IMR-90 (cell line): ENCODE measurements at regions not wholly inside any gene's neighbourhood (a gene's known extent, or its start where the extent isn't known, plus 50 kb on each side); places are given as distances from the start of the nearest gene placed in this dataset.

ENCODE experiments used
- ATAC-seq: fragments of 200-7000 bp; cut with Tn5 transposase; 2 replicates; pipeline ENCODE4 v1.9.1; 2020; ENCODE audit warnings: low read depth, mild to moderate bottlenecking, moderate library complexity
- BruUV-seq: library from RNA; stranded (reverse); fragments of 400-500 nt; replicated peaks from 2 replicates; lab custom pipeline; 2021; lab: Mats Ljungman, UMichigan
- CTCF ChIA-PET: fragments of 300-600 bp; formaldehyde crosslinking; extraction: SDS; loops from one replicate; lab custom pipeline; 2021; ENCODE audit warnings: antibody characterized with exemption; lab: Yijun Ruan, JAX
- POLR2A ChIA-PET: fragments of 300-600 bp; sonication (Branson Sonifier 250); formaldehyde crosslinking; loops from one replicate; lab custom pipeline; 2022; ENCODE audit warnings: antibody characterized with exemption; ENCODE audit not compliant: unreplicated experiment; lab: Charles Lee
- DNase-seq: peaks from one replicate; pipeline ENCODE4 v3.0.0; 2013
- H2AFZ ChIP-seq: replicated peaks from 2 replicates; pipeline ENCODE3; 2013; ENCODE audit warnings: low read length, mild to moderate bottlenecking; ENCODE audit not compliant: poor library complexity
- H2AK5ac ChIP-seq: 2 replicates; pipeline ENCODE4 v1.6.1; 2013; ENCODE audit warnings: low read depth, low read length, inconsistent platforms
- H2AK9ac ChIP-seq: replicated peaks from 2 replicates; pipeline ENCODE3; 2013; ENCODE audit warnings: mild to moderate bottlenecking, low read depth, low read length, moderate library complexity; ENCODE audit not compliant: poor library complexity
- H2BK120ac ChIP-seq: 2 replicates; pipeline ENCODE4 v1.6.1; 2013; ENCODE audit warnings: low read depth, low read length, inconsistent platforms
- H2BK15ac ChIP-seq: 3 replicates; pipeline ENCODE4 v1.6.1; 2013; ENCODE audit warnings: low read depth, low read length, inconsistent platforms
- H2BK20ac ChIP-seq: 2 replicates; pipeline ENCODE4 v1.6.1; 2013; ENCODE audit warnings: low read depth, mild to moderate bottlenecking, inconsistent platforms, low read length, moderate library complexity
- H2BK5ac ChIP-seq: 2 replicates; pipeline ENCODE4 v1.6.1; 2013; ENCODE audit warnings: mild to moderate bottlenecking, low read depth, low read length, inconsistent platforms; ENCODE audit not compliant: poor library complexity, severe bottlenecking
- H3K14ac ChIP-seq: replicated peaks from 2 replicates; pipeline ENCODE4 v1.6.1; 2013; ENCODE audit warnings: low read depth, low read length, inconsistent platforms
- H3K18ac ChIP-seq: 2 replicates; pipeline ENCODE4 v1.6.1; 2013; ENCODE audit warnings: low read depth, low read length, control low read depth
- H3K23ac ChIP-seq: 2 replicates; pipeline ENCODE4 v1.6.1; 2013; ENCODE audit warnings: low read depth, low read length, inconsistent platforms
- H3K27ac ChIP-seq: 2 replicates; pipeline ENCODE4 v1.5.1; 2013; ENCODE audit warnings: mild to moderate bottlenecking, control low read depth, low read length; ENCODE audit not compliant: insufficient read depth
- H3K27me3 ChIP-seq: 2 replicates; pipeline ENCODE4 v1.6.1; 2013; ENCODE audit warnings: low read length; ENCODE audit not compliant: control insufficient read depth, insufficient read depth
- H3K36me3 ChIP-seq: 2 replicates; pipeline ENCODE4 v1.6.1; 2013; ENCODE audit warnings: low read length, mixed read lengths; ENCODE audit not compliant: control insufficient read depth, insufficient read depth
- H3K4ac ChIP-seq: 2 replicates; pipeline ENCODE4 v1.6.1; 2013; ENCODE audit warnings: low read depth, low read length, inconsistent platforms
- H3K4me1 ChIP-seq: 2 replicates; pipeline ENCODE4 v1.6.1; 2013; ENCODE audit warnings: low read length, mixed read lengths; ENCODE audit not compliant: control insufficient read depth, insufficient read depth
- H3K4me2 ChIP-seq: 2 replicates; pipeline ENCODE4 v1.6.1; 2013; ENCODE audit warnings: low read depth, mild to moderate bottlenecking, control low read depth, low read length, moderate library complexity
- H3K4me3 ChIP-seq: 2 replicates; pipeline ENCODE4 v1.5.1; 2013; ENCODE audit warnings: low read depth, mild to moderate bottlenecking, control low read depth, low read length, moderate library complexity; ENCODE audit not compliant: insufficient read depth
- H3K56ac ChIP-seq: 2 replicates; pipeline ENCODE4 v1.6.1; 2013; ENCODE audit warnings: low read length, inconsistent platforms; ENCODE audit not compliant: insufficient read depth; ENCODE audit errors: extremely low read depth
- H3K79me1 ChIP-seq, 2 experiments: 2 replicates each; pipeline ENCODE4 v1.6.1; 2013; ENCODE audit warnings: low read length in 2 of 2, inconsistent platforms in 1 of 2, low read depth in 1 of 2
- H3K9ac ChIP-seq: 2 replicates; pipeline ENCODE4 v1.6.1; 2013; ENCODE audit warnings: low read depth, low read length, control low read depth
- H3K9me1 ChIP-seq: 2 replicates; pipeline ENCODE4 v1.6.1; 2013; ENCODE audit warnings: low read length, inconsistent platforms; ENCODE audit not compliant: insufficient read depth
- H3K9me3 ChIP-seq: 2 replicates; pipeline ENCODE4 v1.6.1; 2013; ENCODE audit warnings: low read length; ENCODE audit not compliant: control insufficient read depth, insufficient read depth
- H4K20me1 ChIP-seq: 2 replicates; pipeline ENCODE4 v1.6.1; 2013; ENCODE audit warnings: low read length, inconsistent platforms; ENCODE audit not compliant: insufficient read depth
- H4K5ac ChIP-seq: 2 replicates; pipeline ENCODE4 v1.6.1; 2013; ENCODE audit warnings: mild to moderate bottlenecking, low read depth, low read length, control low read depth
- H4K8ac ChIP-seq, 2 experiments: 2 replicates each; pipeline ENCODE4 v1.6.1; 2013; ENCODE audit warnings: low read depth in 2 of 2, low read length in 2 of 2, control low read depth in 1 of 2, inconsistent platforms in 1 of 2
- H4K91ac ChIP-seq: 2 replicates; pipeline ENCODE4 v1.6.1; 2013; ENCODE audit warnings: low read depth, low read length, inconsistent platforms; ENCODE audit not compliant: insufficient read depth
- POLR2A ChIP-seq: IDR thresholded peaks from 2 replicates; pipeline ENCODE4 v1.6.1; 2012; ENCODE audit warnings: mild to moderate bottlenecking, low read depth, low read length
- SMC3 ChIP-seq: fragments of 150-350 bp; IDR thresholded peaks from 2 replicates; pipeline ENCODE4 v1.6.1; 2016; ENCODE audit warnings: low read depth, mild to moderate bottlenecking, antibody characterized with exemption, low read length, moderate library complexity
- WGBS, 2 experiments: methylation state at CpG; one replicate each; pipeline versions ENCODE4 v1.1.5 to v1.1.7; 2013; ENCODE audit warnings: missing lambda C conversion rate in 2 of 2; ENCODE audit not compliant: insufficient read length in 1 of 2; ENCODE audit errors: extremely low coverage in 2 of 2; 5-methylcytosine and 5-hydroxymethylcytosine counted together
- dilution Hi-C: fragments of 300-500 bp; cut with HindIII; formaldehyde crosslinking; loops from one replicate; pipeline ENCODE4 v1.14.3; 2018; ENCODE audit warnings: low sequenced_read_pairs; ENCODE audit not compliant: unreplicated experiment
- in situ Hi-C: fragments of 300-500 bp; cut with MboI; formaldehyde crosslinking; loops from 3 replicates; pipeline ENCODE4 v1.14.3; 2019; ENCODE audit warnings: low sequenced_read_pairs, inconsistent platforms, mixed read lengths
- intact Hi-C: fragments of 100-400 bp; cut with micrococcal nuclease; formaldehyde crosslinking; loops from 2 replicates; pipeline ENCODE4 v1.10.0; 2022

- H3K4me2 ChIP-seq: no peak overlapping the region
- no peak overlapping the region for H2BK5ac ChIP-seq
- no peak overlapping the region for H3K23ac ChIP-seq
- H3K9me3 ChIP-seq: 0 out of 2 replicates have a peak, but pooled peaks cover 5% of the 10 kb centered on the region
- no peaks in the 10 kb centered on the region for H4K20me1 ChIP-seq
- H2AK9ac ChIP-seq: no peak overlapping the region
- no peak overlapping the region for H3K18ac ChIP-seq
- POLR2A ChIA-PET: no interaction called here
- ATAC-seq: no peak
- in situ Hi-C loops (no loop called here), dilution Hi-C loops (no loop called here), intact Hi-C loops (no loop called here)
- H3K36me3 ChIP-seq: no peaks in the 10 kb centered on the region
- TF ChIP-seq POLR2A (no peak), SMC3 (no peak)
- no peak overlapping the region for H2AK5ac ChIP-seq
- H3K4me1 ChIP-seq: no peaks in the 10 kb centered on the region
- H3K27ac ChIP-seq: no peak overlapping the region
- no peak overlapping the region for H3K4me3 ChIP-seq
- no peak overlapping the region for H4K91ac ChIP-seq
- no peak overlapping the region for H2BK15ac ChIP-seq
- no peak overlapping the region for H2BK20ac ChIP-seq
- no peak for DNase-seq
- no peak overlapping the region for H3K56ac ChIP-seq
- no peaks in the 10 kb centered on the region for H3K27me3 ChIP-seq
- H2AFZ ChIP-seq: no peak overlapping the region
- H3K79me1 ChIP-seq: no peaks in the 10 kb centered on the region
- no peaks in the 10 kb centered on the region for H3K9me1 ChIP-seq
- no peak overlapping the region for H2BK120ac ChIP-seq
- no peak overlapping the region for H3K9ac ChIP-seq
- WGBS, 2 experiments: no CpG with 5 or more reads among the region's 1 CpG
- CTCF ChIA-PET: no interaction called here
- H4K5ac ChIP-seq: no peak overlapping the region
- BruUV-seq: no TSS peak
- no peak overlapping the region for H3K4ac ChIP-seq
- H3K14ac ChIP-seq: no peak overlapping the region
- H4K8ac ChIP-seq: no peak overlapping the region
Observed at GRCh38 chr2:192887337-192887736, 692.6 kb upstream of the TMEFF2 start.
